ENCODE measurements at regions not wholly inside any gene's neighbourhood (a gene's known extent, or its start where the extent isn't known, plus 50 kb on each side); places are given as distances from the start of the nearest gene placed in this dataset.
A peak's percentile ranks its signal among the peaks of the same experiment; 100 is the strongest.

GRCh38 chr4:111788099-111788498, 357.2 kb upstream of the FAM241A start:
- Histone ChIP-seq H3K9me2 (replicated peaks; ENCODE audit: insufficient read depth) (no peaks in the 10 kb centered on the region), H3K79me2 (no peaks in the 10 kb centered on the region), H3K4me3 (no peak overlapping the region), H3K27me3 (no peaks in the 10 kb centered on the region), H3K36me3 (replicated peaks; ENCODE audit: insufficient read depth, low read depth) (no peaks in the 10 kb centered on the region), H2AFZ (peak overlapping the region; percentile 78), H3K4me2 (peak overlapping the region; percentile 77), H3K4me1 (ENCODE audit: insufficient read depth) (peaks cover 13% of the 10 kb centered on the region), H3K27ac (no peak overlapping the region), H4K20me1 (ENCODE audit: insufficient read depth, poor library complexity, severe bottlenecking) (no peaks in the 10 kb centered on the region), H3K9me3 (ENCODE audit: low read depth) (no peaks in the 10 kb centered on the region)
- TF ChIP-seq EZH2phosphoT487 (IDR thresholded peaks at IDR 0.05; ENCODE audit: low read depth, severe bottlenecking, unreplicated experiment) = no peak
- no peak for TF ChIP-seq CTCF (IDR thresholded peaks at IDR 0.05; ENCODE audit: poor library complexity)
- no peak for TF ChIP-seq EZH2 (IDR thresholded peaks at IDR 0.05; ENCODE audit: borderline replicate concordance)
- DNase-seq (ENCODE audit: low spot score) = no peak
- WGBS (ENCODE audit: low lambda C conversion rate, missing lambda C conversion rate) = 12% methylated on average over 21 of the region's 21 CpGs

GRCh38 chr4:111789901-111790640, 355.2 kb upstream of the FAM241A start:
- no peaks in the 10 kb centered on the region for H3K79me2 ChIP-seq
- H3K27ac ChIP-seq = no peak overlapping the region
- no peak overlapping the region for H2AFZ ChIP-seq
- H3K27me3 ChIP-seq = no peaks in the 10 kb centered on the region
- H3K4me1 ChIP-seq (ENCODE audit: insufficient read depth) = peaks cover 16% of the 10 kb centered on the region
- H3K9me2 ChIP-seq (replicated peaks; ENCODE audit: insufficient read depth) = no peaks in the 10 kb centered on the region
- 91% methylated on average over 5 of the region's 5 CpGs for WGBS (ENCODE audit: low lambda C conversion rate, missing lambda C conversion rate)
- no peaks in the 10 kb centered on the region for H4K20me1 ChIP-seq (ENCODE audit: insufficient read depth, poor library complexity, severe bottlenecking)
- no peak for DNase-seq (ENCODE audit: low spot score)
- no peaks in the 10 kb centered on the region for H3K9me3 ChIP-seq (ENCODE audit: low read depth)
- no peak overlapping the region for H3K4me2 ChIP-seq
- TF ChIP-seq EZH2phosphoT487 (IDR thresholded peaks at IDR 0.05; ENCODE audit: low read depth, severe bottlenecking, unreplicated experiment) = no peak
- no peaks in the 10 kb centered on the region for H3K36me3 ChIP-seq (replicated peaks; ENCODE audit: insufficient read depth, low read depth)
- H3K4me3 ChIP-seq = no peak overlapping the region

- Histone ChIP-seq H3K79me2 (no peaks in the 10 kb centered on the region), H3K27me3 (no peaks in the 10 kb centered on the region), H3K9me3 (ENCODE audit: low read depth) (no peaks in the 10 kb centered on the region), H3K27ac (peak overlapping the region; percentile 32), H3K9me2 (replicated peaks; ENCODE audit: insufficient read depth) (no peaks in the 10 kb centered on the region), H2AFZ (no peak overlapping the region), H4K20me1 (ENCODE audit: insufficient read depth, poor library complexity, severe bottlenecking) (no peaks in the 10 kb centered on the region), H3K4me2 (no peak overlapping the region), H3K4me1 (ENCODE audit: insufficient read depth) (peaks cover 24% of the 10 kb centered on the region), H3K36me3 (replicated peaks; ENCODE audit: insufficient read depth, low read depth) (no peaks in the 10 kb centered on the region), H3K4me3 (no peak overlapping the region)
- TF ChIP-seq CTCF (IDR thresholded peaks at IDR 0.05; ENCODE audit: poor library complexity) (no peak), EZH2phosphoT487 (IDR thresholded peaks at IDR 0.05; ENCODE audit: low read depth, severe bottlenecking, unreplicated experiment) (no peak), EZH2 (IDR thresholded peaks at IDR 0.05; ENCODE audit: borderline replicate concordance) (no peak)
- 27% methylated on average over 1 of the region's 1 CpG for WGBS (ENCODE audit: low lambda C conversion rate, missing lambda C conversion rate)
- peak; percentile 23 for DNase-seq (ENCODE audit: low spot score)
Observed at GRCh38 chr4:111792632-111793031, 352.6 kb upstream of the FAM241A start.

GRCh38 chr4:111793433-111794091, 351.7 kb upstream of the FAM241A start:
- no peak overlapping the region for H3K4me2 ChIP-seq
- no peak for DNase-seq (ENCODE audit: low spot score)
- TF ChIP-seq CTCF (IDR thresholded peaks at IDR 0.05; ENCODE audit: poor library complexity) = no peak
- TF ChIP-seq EZH2 (IDR thresholded peaks at IDR 0.05; ENCODE audit: borderline replicate concordance) = no peak
- TF ChIP-seq EZH2phosphoT487 (IDR thresholded peaks at IDR 0.05; ENCODE audit: low read depth, severe bottlenecking, unreplicated experiment) = no peak
- H3K27ac ChIP-seq = peak overlapping the region; percentile 32
- no peak overlapping the region for H2AFZ ChIP-seq
- no peaks in the 10 kb centered on the region for H3K9me2 ChIP-seq (replicated peaks; ENCODE audit: insufficient read depth)
- peaks cover 26% of the 10 kb centered on the region for H3K4me1 ChIP-seq (ENCODE audit: insufficient read depth)
- H3K27me3 ChIP-seq = no peaks in the 10 kb centered on the region
- no peaks in the 10 kb centered on the region for H3K36me3 ChIP-seq (replicated peaks; ENCODE audit: insufficient read depth, low read depth)
- H3K79me2 ChIP-seq = no peaks in the 10 kb centered on the region
- no peaks in the 10 kb centered on the region for H4K20me1 ChIP-seq (ENCODE audit: insufficient read depth, poor library complexity, severe bottlenecking)
- H3K9me3 ChIP-seq (ENCODE audit: low read depth) = no peaks in the 10 kb centered on the region
- 58% methylated on average over 2 of the region's 2 CpGs for WGBS (ENCODE audit: low lambda C conversion rate, missing lambda C conversion rate)
- H3K4me3 ChIP-seq = no peak overlapping the region
